Mucosa of stomach (tissue), 1 donor: ENCODE measurements at regions not wholly inside any gene's neighbourhood (a gene's known extent, or its start where the extent isn't known, plus 50 kb on each side); places are given as distances from the start of the nearest gene placed in this dataset.

Experiments used
- H3K27me3 ChIP-seq: one replicate; pipeline ENCODE4 v1.7.0; 2013; ENCODE audit warnings: mild to moderate bottlenecking, low read length; ENCODE audit not compliant: control insufficient read depth, insufficient read depth
- H3K36me3 ChIP-seq: one replicate; pipeline ENCODE4 v1.7.0; 2013; ENCODE audit warnings: low read length; ENCODE audit not compliant: control insufficient read depth, insufficient read depth
- H3K4me1 ChIP-seq: one replicate; pipeline ENCODE4 v1.7.0; 2013; ENCODE audit warnings: mild to moderate bottlenecking, low read length; ENCODE audit not compliant: control insufficient read depth, insufficient read depth
- H3K4me3 ChIP-seq: one replicate; pipeline ENCODE4 v1.7.0; 2013; ENCODE audit warnings: low read length
- H3K9ac ChIP-seq: one replicate; pipeline ENCODE4 v1.7.0; 2013; ENCODE audit warnings: mild to moderate bottlenecking, low read length, moderate library complexity
- H3K9me3 ChIP-seq: one replicate; pipeline ENCODE4 v1.7.0; 2013; ENCODE audit warnings: mild to moderate bottlenecking, low read length, moderate library complexity; ENCODE audit not compliant: control insufficient read depth
- donor health status: Pancreatic carcinoma.

- Histone ChIP-seq H3K9me3 (no peaks in the 10 kb centered on the region), H3K36me3 (no peaks in the 10 kb centered on the region), H3K4me3 (no peak overlapping the region), H3K4me1 (no peaks in the 10 kb centered on the region), H3K27me3 (no peaks in the 10 kb centered on the region), H3K9ac (no peak overlapping the region)
These were observed 788.3 kb downstream of the UQCRFS1 start for GRCh38 chr19:28424662-28425045.

GRCh38 chr19:28424077-28424476 lies 788.9 kb downstream of the UQCRFS1 start:
- Histone ChIP-seq H3K4me3 (no peak overlapping the region), H3K4me1 (no peaks in the 10 kb centered on the region), H3K36me3 (no peaks in the 10 kb centered on the region), H3K9me3 (no peaks in the 10 kb centered on the region), H3K27me3 (no peaks in the 10 kb centered on the region), H3K9ac (no peak overlapping the region)

GRCh38 chr19:28422791-28423650 lies 789.9 kb downstream of the UQCRFS1 start:
- H3K9me3 ChIP-seq = no peaks in the 10 kb centered on the region
- no peak overlapping the region for H3K4me3 ChIP-seq
- no peaks in the 10 kb centered on the region for H3K27me3 ChIP-seq
- H3K4me1 ChIP-seq = no peaks in the 10 kb centered on the region
- H3K9ac ChIP-seq = no peak overlapping the region
- no peaks in the 10 kb centered on the region for H3K36me3 ChIP-seq

GRCh38 chr19:28422046-28422445 lies 790.9 kb downstream of the UQCRFS1 start:
- H3K4me1 ChIP-seq = no peaks in the 10 kb centered on the region
- H3K9ac ChIP-seq = no peak overlapping the region
- H3K9me3 ChIP-seq = no peaks in the 10 kb centered on the region
- no peak overlapping the region for H3K4me3 ChIP-seq
- H3K36me3 ChIP-seq = no peaks in the 10 kb centered on the region
- no peaks in the 10 kb centered on the region for H3K27me3 ChIP-seq

- H3K36me3 ChIP-seq = no peaks in the 10 kb centered on the region
- no peak overlapping the region for H3K9ac ChIP-seq
- H3K4me3 ChIP-seq = no peak overlapping the region
- no peaks in the 10 kb centered on the region for H3K27me3 ChIP-seq
- H3K4me1 ChIP-seq = no peaks in the 10 kb centered on the region
- no peaks in the 10 kb centered on the region for H3K9me3 ChIP-seq
These were observed 792.0 kb downstream of the UQCRFS1 start for GRCh38 chr19:28420811-28421550.

GRCh38 chr19:28419312-28419711 lies 793.6 kb downstream of the UQCRFS1 start:
- Histone ChIP-seq H3K36me3 (no peaks in the 10 kb centered on the region), H3K9ac (no peak overlapping the region), H3K4me1 (no peaks in the 10 kb centered on the region), H3K27me3 (no peaks in the 10 kb centered on the region), H3K4me3 (no peak overlapping the region), H3K9me3 (no peaks in the 10 kb centered on the region)

- H3K27me3 ChIP-seq = no peaks in the 10 kb centered on the region
- H3K4me3 ChIP-seq = no peak overlapping the region
- H3K9me3 ChIP-seq = no peaks in the 10 kb centered on the region
- no peaks in the 10 kb centered on the region for H3K36me3 ChIP-seq
- no peak overlapping the region for H3K9ac ChIP-seq
- H3K4me1 ChIP-seq = no peaks in the 10 kb centered on the region
These were observed 795.6 kb downstream of the UQCRFS1 start for GRCh38 chr19:28417361-28417760.

- no peaks in the 10 kb centered on the region for H3K9me3 ChIP-seq
- no peak overlapping the region for H3K9ac ChIP-seq
- no peaks in the 10 kb centered on the region for H3K4me1 ChIP-seq
- H3K27me3 ChIP-seq = no peaks in the 10 kb centered on the region
- H3K4me3 ChIP-seq = no peak overlapping the region
- H3K36me3 ChIP-seq = no peaks in the 10 kb centered on the region
These were observed 796.7 kb downstream of the UQCRFS1 start for GRCh38 chr19:28416245-28416644.

GRCh38 chr19:28414748-28415147 lies 798.2 kb downstream of the UQCRFS1 start:
- Histone ChIP-seq H3K9ac (no peak overlapping the region), H3K4me1 (no peaks in the 10 kb centered on the region), H3K27me3 (no peaks in the 10 kb centered on the region), H3K36me3 (no peaks in the 10 kb centered on the region), H3K9me3 (no peaks in the 10 kb centered on the region), H3K4me3 (no peak overlapping the region)

GRCh38 chr19:28409859-28410258 lies 803.1 kb downstream of the UQCRFS1 start:
- H3K9me3 ChIP-seq = no peaks in the 10 kb centered on the region
- no peak overlapping the region for H3K9ac ChIP-seq
- no peak overlapping the region for H3K4me3 ChIP-seq
- H3K27me3 ChIP-seq = no peaks in the 10 kb centered on the region
- no peaks in the 10 kb centered on the region for H3K36me3 ChIP-seq
- H3K4me1 ChIP-seq = no peaks in the 10 kb centered on the region

- no peaks in the 10 kb centered on the region for H3K27me3 ChIP-seq
- no peak overlapping the region for H3K9ac ChIP-seq
- no peak overlapping the region for H3K4me3 ChIP-seq
- no peaks in the 10 kb centered on the region for H3K36me3 ChIP-seq
- H3K9me3 ChIP-seq = no peaks in the 10 kb centered on the region
- H3K4me1 ChIP-seq = no peaks in the 10 kb centered on the region
These were observed 806.0 kb downstream of the UQCRFS1 start for GRCh38 chr19:28406966-28407365.

- no peaks in the 10 kb centered on the region for H3K4me1 ChIP-seq
- H3K4me3 ChIP-seq = no peak overlapping the region
- H3K36me3 ChIP-seq = no peaks in the 10 kb centered on the region
- H3K9me3 ChIP-seq = no peaks in the 10 kb centered on the region
- H3K27me3 ChIP-seq = no peaks in the 10 kb centered on the region
- H3K9ac ChIP-seq = no peak overlapping the region
These were observed 807.6 kb downstream of the UQCRFS1 start for GRCh38 chr19:28405346-28405742.
